HG03095 (cell line): ENCODE measurements at regions not wholly inside any gene's neighbourhood (a gene's known extent, or its start where the extent isn't known, plus 50 kb on each side); places are given as distances from the start of the nearest gene placed in this dataset.

Source experiments
- ATAC-seq: cut with Tn5 transposase; IDR thresholded peaks from one replicate; pipeline ENCODE4 v1.9.1; 2021; ENCODE audit warnings: moderate library complexity; ENCODE audit not compliant: unreplicated experiment

- ATAC-seq = no peak
Observed at GRCh38 chr18:43213816-43214215, 63.5 kb downstream of the SYT4 start.

- no peak for ATAC-seq
Observed at GRCh38 chr18:43211059-43211458, 66.2 kb downstream of the SYT4 start.

- ATAC-seq = no peak
Observed at GRCh38 chr18:43195421-43195820, 79.9 kb upstream of the RIT2 start.

GRCh38 chr18:43193336-43193735 is 77.9 kb upstream of the RIT2 start:
- ATAC-seq = no peak

- ATAC-seq = peak; percentile 89
Observed at GRCh38 chr18:43192408-43192807, 76.9 kb upstream of the RIT2 start.

GRCh38 chr18:43181711-43182110 is 66.2 kb upstream of the RIT2 start:
- ATAC-seq = no peak

GRCh38 chr18:43180814-43181213 is 65.3 kb upstream of the RIT2 start:
- no peak for ATAC-seq

- no peak for ATAC-seq
Observed at GRCh38 chr18:43175257-43175656, 59.8 kb upstream of the RIT2 start.

GRCh38 chr18:43170586-43170985 is 55.1 kb upstream of the RIT2 start:
- ATAC-seq = no peak
